LoVo (cell line): ENCODE measurements at regions not wholly inside any gene's neighbourhood (a gene's known extent, or its start where the extent isn't known, plus 50 kb on each side); places are given as distances from the start of the nearest gene placed in this dataset.
A peak's percentile ranks its signal among the peaks of the same experiment; 100 is the strongest.

Experiments used
- DNase-seq: peaks from one replicate; pipeline ENCODE4 v3.0.0-alpha.2; 2016; ENCODE audit warnings: low spot score

DNA sequence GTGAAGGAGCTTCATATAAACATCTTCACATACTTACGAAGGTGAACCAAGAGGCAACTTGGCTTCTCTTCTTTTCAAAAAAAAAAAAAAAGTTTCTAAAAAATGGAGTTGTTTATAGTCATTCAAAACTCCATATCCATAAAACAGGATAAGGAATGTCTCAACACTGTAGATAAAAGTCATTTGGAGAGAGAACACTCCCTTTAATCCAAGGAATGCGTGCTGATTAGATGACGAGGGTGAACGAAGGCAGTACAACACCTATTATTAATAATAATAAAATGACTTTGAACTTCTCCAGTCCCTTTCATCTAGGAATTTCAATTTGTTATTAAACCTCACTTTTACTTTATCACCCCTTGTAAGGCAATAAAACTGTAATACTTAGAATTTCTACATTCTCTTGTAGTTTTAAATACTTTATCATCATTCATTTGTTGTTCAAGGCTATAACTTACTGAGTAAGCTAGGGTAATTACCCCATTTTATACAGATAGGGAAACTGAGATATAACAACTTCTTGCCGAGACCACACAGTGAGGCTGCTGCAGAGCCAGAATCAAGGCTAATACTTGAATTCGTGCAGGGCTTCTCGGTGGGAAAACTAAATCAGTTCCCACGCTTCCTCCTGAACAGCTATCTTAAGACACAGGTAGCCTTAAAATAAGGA, 377.1 kb downstream of the EFNA5 start:
- peak; percentile 44 for DNase-seq

- no peak for DNase-seq
These were observed 378.9 kb downstream of the EFNA5 start for GRCh38 chr5:107291866-107292265.

GRCh38 chr5:107290780-107291398, 379.8 kb downstream of the EFNA5 start:
- no peak for DNase-seq

- no peak for DNase-seq
These were observed 381.6 kb downstream of the EFNA5 start for GRCh38 chr5:107289030-107289714.

GRCh38 chr5:107286447-107287098, 384.2 kb downstream of the EFNA5 start:
- no peak for DNase-seq

- DNase-seq = no peak
These were observed 385.0 kb downstream of the EFNA5 start for GRCh38 chr5:107285772-107286171.

DNA sequence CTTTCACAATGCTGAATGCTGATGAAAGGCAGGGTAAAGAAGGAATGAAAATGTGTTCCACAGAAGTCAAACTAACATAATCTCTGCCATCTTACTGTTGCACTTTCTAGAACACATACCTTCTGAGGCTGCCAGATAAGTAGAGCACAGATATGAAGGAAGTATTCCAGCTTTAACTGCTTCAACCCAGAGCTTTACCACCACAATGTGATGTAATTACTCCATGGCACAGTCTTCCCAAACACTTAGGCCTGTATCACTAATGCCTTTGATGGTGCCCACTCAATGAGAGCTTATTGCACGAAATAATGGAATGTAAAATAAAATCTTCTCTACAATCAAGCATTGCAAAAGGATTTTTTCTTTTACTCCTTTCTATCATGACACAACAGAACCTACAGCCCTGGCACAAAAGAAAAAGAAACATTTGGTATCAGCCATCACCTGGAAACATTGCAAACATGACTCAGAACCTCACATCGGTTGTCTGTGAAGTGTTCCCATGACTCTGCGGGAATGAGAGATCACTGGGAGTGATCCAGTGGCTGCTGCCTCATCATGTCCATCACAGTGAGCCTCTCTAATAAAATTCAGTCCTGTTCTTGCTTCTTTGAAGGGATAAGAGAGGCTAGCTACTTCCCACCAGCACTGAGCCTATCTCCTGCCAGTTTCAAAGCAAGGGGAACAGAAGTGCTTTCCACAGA, 385.8 kb downstream of the EFNA5 start:
- DNase-seq = peak; percentile 20

DNA sequence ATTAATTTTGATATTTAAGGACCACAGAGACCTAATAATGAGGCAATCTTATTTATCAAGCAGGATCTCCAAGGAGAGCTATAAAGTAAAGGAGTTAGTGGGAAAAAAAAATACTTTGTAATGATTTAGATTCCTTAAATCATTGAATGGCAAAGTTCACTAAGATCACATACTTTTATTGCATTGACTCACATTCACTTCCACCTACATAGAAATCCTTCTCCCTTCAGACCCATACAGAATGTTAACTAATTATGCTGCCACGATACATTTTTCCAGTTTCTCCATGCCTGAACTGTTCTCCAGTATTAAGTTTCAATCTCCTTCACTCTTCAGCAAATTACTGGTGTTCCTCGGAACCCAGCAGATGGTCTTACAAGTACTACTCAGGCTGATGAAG, 388.7 kb downstream of the EFNA5 start:
- DNase-seq = no peak

DNA sequence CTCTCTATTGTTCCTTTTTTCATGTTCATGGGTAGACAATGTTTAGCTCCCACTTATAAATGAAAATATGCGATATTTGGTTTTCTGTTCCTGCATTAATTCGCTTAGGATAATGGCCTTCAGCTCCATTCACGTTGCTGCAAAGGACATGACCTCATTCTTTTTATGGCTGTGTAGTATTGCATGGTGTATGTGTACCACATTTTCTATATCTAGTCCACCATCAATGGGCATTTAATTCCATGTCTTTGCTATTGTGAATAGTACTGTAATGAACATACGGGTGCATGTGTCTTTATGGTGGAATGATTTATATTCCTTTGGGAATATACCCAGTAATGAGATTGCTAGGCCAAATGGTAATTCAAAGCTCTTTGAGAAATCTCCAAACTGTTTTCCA, 392.0 kb downstream of the EFNA5 start:
- DNase-seq = no peak

- DNase-seq = no peak
These were observed 393.1 kb downstream of the EFNA5 start for GRCh38 chr5:107277485-107278125.

DNA sequence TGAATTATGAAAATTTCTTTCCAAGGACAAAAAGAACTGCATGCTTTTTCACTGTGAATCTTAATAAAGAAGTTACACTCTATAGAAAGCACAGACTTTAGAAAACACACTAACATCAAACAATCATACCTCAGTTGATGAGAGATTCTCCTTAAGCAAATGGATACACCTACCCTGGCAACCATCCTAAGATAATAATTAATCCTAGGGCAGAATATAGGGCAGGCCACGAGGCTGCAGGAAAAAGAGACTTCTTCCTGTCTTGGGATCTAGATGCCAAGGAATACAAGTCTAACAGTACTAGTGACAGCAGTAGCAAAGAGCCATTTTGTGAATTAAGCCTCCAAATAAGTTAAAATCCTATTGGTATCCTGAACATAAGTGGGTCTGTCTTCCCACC, 395.4 kb downstream of the EFNA5 start:
- no peak for DNase-seq

GRCh38 chr5:107274571-107274970, 396.2 kb downstream of the EFNA5 start:
- no peak for DNase-seq

DNA sequence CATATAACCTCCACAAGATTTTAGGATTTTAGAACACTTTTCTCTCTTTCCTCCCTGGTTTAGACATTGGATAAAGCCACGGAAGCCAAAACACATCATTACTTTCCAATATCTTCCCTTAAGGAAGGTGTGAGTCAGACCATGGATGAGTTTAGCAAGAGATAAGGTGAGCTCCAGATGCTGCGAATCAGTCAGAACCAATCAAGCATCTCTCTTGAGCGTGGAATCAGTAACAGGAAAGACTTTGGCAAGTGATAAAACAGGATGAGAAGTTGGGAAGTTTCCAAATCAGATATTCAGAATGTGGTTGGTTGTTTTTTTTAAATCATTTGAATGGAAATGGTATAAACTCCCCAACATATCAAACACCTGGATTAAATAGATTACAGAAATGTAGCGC, 397.8 kb downstream of the EFNA5 start:
- no peak for DNase-seq

- no peak for DNase-seq
These were observed 398.2 kb downstream of the EFNA5 start for GRCh38 chr5:107272509-107272908.

DNA sequence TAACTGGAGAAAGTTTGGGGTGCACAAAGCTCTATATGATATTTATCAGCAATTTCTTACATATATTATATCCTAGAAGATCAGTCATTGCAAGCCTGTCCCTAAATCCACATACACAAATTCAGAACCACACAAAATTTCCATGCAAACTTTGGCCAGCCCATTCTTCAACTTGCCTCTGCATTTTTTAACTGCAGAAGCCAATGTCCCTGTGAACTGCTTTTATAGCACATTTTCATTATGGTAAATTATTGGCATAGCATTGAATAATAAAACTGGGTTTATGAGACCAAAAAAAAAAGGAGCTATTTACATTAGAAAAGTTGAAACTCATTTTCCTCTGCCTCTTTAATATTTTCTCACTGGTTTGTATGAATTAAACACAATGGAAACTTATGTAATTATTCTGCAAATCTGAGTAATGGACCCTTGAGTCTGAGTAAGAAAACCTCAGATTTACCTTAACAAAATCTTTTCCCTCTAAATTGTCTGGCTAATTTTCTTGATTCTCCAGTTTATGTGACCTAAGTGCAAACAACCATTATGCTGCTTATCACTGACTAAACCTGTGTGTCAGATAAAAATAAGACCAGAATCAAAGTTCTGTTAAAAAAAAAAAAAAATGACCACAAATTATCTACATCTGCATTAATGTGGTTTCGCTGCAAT, 398.9 kb downstream of the EFNA5 start:
- DNase-seq = no peak

DNA sequence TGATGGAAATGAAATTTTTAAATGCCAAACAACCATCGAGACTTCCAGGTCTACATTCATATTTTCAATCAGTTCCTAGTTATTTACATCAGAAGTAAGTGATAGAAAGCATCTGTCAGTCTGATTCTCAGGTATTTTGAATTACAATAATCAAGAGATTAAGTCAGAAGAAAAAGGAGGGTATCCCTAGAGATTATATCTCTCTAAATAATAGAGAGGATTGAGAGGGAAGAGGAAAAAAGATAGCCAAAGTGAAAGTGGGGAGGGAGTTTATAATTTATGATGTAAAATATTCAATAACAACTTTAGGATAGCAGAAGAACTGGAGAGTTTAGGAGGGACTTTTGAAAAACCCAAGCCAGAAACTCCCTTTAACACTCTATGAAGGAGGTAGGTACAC, 400.2 kb downstream of the EFNA5 start:
- no peak for DNase-seq

DNA sequence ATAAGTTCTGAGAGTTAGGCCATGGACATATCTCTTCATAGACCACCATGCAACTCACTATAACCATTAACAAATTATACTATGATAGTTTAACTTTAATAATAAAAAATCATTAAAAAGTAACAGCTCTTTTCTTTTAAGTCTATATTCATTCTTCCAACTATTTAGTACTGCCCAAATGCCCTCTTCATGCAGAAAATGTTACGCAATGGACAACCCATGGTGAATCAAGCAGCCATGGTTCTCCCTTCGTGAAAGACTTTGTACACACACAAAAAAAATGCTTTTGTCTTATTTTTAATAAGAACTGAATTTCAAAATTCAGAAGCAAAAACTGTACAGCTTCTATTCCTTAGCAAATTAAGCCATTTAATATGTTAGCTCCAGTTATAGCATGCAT, 401.1 kb downstream of the EFNA5 start:
- no peak for DNase-seq

GRCh38 chr5:107269256-107269655, 401.5 kb downstream of the EFNA5 start:
- DNase-seq = no peak

GRCh38 chr5:107268241-107268640, 402.5 kb downstream of the EFNA5 start:
- DNase-seq = no peak

DNA sequence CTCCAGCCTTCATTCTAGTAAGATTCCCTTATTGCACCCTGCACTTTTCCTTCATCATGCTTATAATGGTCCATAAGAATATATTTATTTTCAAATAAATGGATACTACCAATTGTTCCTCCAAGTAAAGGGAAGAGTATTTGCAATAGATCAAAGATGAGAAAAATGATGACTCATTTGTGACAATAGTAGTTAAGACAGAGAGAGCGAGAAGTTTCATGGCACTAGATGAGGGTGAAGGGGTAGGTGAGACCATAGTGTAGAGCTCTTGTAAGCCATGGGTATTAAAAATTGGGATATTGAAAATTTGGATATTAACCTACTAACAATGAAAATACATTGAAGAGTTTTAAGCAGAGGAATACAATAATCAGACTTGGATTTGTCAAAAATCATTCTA, 404.6 kb downstream of the EFNA5 start:
- DNase-seq = no peak

- DNase-seq = no peak
These were observed 405.5 kb downstream of the EFNA5 start for GRCh38 chr5:107265193-107265592.
